GM15510 (cell line): ENCODE measurements at regions not wholly inside any gene's neighbourhood (a gene's known extent, or its start where the extent isn't known, plus 50 kb on each side); places are given as distances from the start of the nearest gene placed in this dataset.

ENCODE experiments used
- POLR2A ChIP-seq: IDR thresholded peaks from 3 replicates; pipeline ENCODE4 v1.6.1; 2011; ENCODE audit warnings: borderline replicate concordance; ENCODE audit not compliant: insufficient read length; ENCODE audit errors: extremely low read depth

GRCh38 chr17:21542070-21542469, 150.3 kb upstream of the KCNJ18 start:
- TF ChIP-seq POLR2A, result no peak

- TF ChIP-seq POLR2A, result no peak
These were observed 149.3 kb upstream of the KCNJ18 start for GRCh38 chr17:21542991-21543390.

- no peak for TF ChIP-seq POLR2A
These were observed 147.3 kb upstream of the KCNJ18 start for GRCh38 chr17:21545064-21545463.

- no peak for TF ChIP-seq POLR2A
These were observed 144.1 kb upstream of the KCNJ18 start for GRCh38 chr17:21548236-21548635.

- no peak for TF ChIP-seq POLR2A
These were observed 143.1 kb upstream of the KCNJ18 start for GRCh38 chr17:21549107-21549687.

- peak; percentile 42 for TF ChIP-seq POLR2A
These were observed 141.0 kb upstream of the KCNJ18 start for GRCh38 chr17:21551081-21551881.

GRCh38 chr17:21564262-21564661, 128.1 kb upstream of the KCNJ18 start:
- no peak for TF ChIP-seq POLR2A

GRCh38 chr17:21573961-21574610, 118.2 kb upstream of the KCNJ18 start:
- TF ChIP-seq POLR2A, result no peak

- no peak for TF ChIP-seq POLR2A
These were observed 99.5 kb upstream of the KCNJ18 start for GRCh38 chr17:21592774-21593173.

- TF ChIP-seq POLR2A, result no peak
These were observed 97.2 kb upstream of the KCNJ18 start for GRCh38 chr17:21595086-21595485.

GRCh38 chr17:21602176-21602575, 90.1 kb upstream of the KCNJ18 start:
- TF ChIP-seq POLR2A, result no peak

GRCh38 chr17:21613071-21613429, 79.3 kb upstream of the KCNJ18 start:
- TF ChIP-seq POLR2A, result no peak
